ENCODE measurements at regions not wholly inside any gene's neighbourhood (a gene's known extent, or its start where the extent isn't known, plus 50 kb on each side); places are given as distances from the start of the nearest gene placed in this dataset.

- H3F3A ChIP-seq (ENCODE audit: insufficient read depth, low read length): no peaks in the 10 kb centered on the region
These were observed 155.5 kb upstream of the RPS6KA2 start for GRCh38 chr6:166782520-166782919.

GRCh38 chr6:166781331-166781730 lies 154.3 kb upstream of the RPS6KA2 start:
- H2AFZ ChIP-seq (ENCODE audit: low read length): no peak overlapping the region
- no peak overlapping the region for H3K4me3 ChIP-seq (ENCODE audit: low read depth, low read length, poor library complexity, severe bottlenecking)
- H3K4me2 ChIP-seq (ENCODE audit: low read length): no peak overlapping the region
- no peaks in the 10 kb centered on the region for H3K9me3 ChIP-seq (ENCODE audit: low read length)
- no peaks in the 10 kb centered on the region for H3K27me3 ChIP-seq (ENCODE audit: insufficient read depth, low read length)
- H3K4me1 ChIP-seq (ENCODE audit: insufficient read depth, low read length, severe bottlenecking): no peaks in the 10 kb centered on the region
- no peaks in the 10 kb centered on the region for H3F3A ChIP-seq (ENCODE audit: insufficient read depth, low read length)
- H3K9ac ChIP-seq (ENCODE audit: low read length): no peak overlapping the region
- no peak overlapping the region for H3K27ac ChIP-seq (ENCODE audit: low read depth, low read length, poor library complexity, severe bottlenecking)
- no peaks in the 10 kb centered on the region for H3K9me2 ChIP-seq (ENCODE audit: low read depth, low read length)
- no peaks in the 10 kb centered on the region for H3K79me2 ChIP-seq (ENCODE audit: insufficient read depth, low read length)
- H4K20me1 ChIP-seq (ENCODE audit: insufficient read depth, low read length): no peaks in the 10 kb centered on the region
- TF ChIP-seq EZH2 (IDR thresholded peaks at IDR 0.05; ENCODE audit: borderline replicate concordance, low read length) (no peak), CTCF (IDR thresholded peaks at IDR 0.05; ENCODE audit: low read length) (no peak)
- H3K36me3 ChIP-seq (ENCODE audit: insufficient read depth, low read length): no peaks in the 10 kb centered on the region

More at GRCh38 chr6:166782520-166782919, 155.5 kb upstream of the RPS6KA2 start:
- Histone ChIP-seq H2AFZ (ENCODE audit: low read length) (no peak overlapping the region), H3K9me3 (ENCODE audit: low read length) (no peaks in the 10 kb centered on the region), H3K27ac (ENCODE audit: low read depth, low read length, poor library complexity, severe bottlenecking) (no peak overlapping the region), H3K9me2 (ENCODE audit: low read depth, low read length) (no peaks in the 10 kb centered on the region), H3K4me2 (ENCODE audit: low read length) (no peak overlapping the region), H4K20me1 (ENCODE audit: insufficient read depth, low read length) (no peaks in the 10 kb centered on the region), H3K4me3 (ENCODE audit: low read depth, low read length, poor library complexity, severe bottlenecking) (no peak overlapping the region), H3K4me1 (ENCODE audit: insufficient read depth, low read length, severe bottlenecking) (no peaks in the 10 kb centered on the region), H3K36me3 (ENCODE audit: insufficient read depth, low read length) (no peaks in the 10 kb centered on the region), H3K27me3 (ENCODE audit: insufficient read depth, low read length) (no peaks in the 10 kb centered on the region), H3K9ac (ENCODE audit: low read length) (no peak overlapping the region), H3K79me2 (ENCODE audit: insufficient read depth, low read length) (no peaks in the 10 kb centered on the region)
- no peak for TF ChIP-seq CTCF (IDR thresholded peaks at IDR 0.05; ENCODE audit: low read length)
- no peak for TF ChIP-seq EZH2 (IDR thresholded peaks at IDR 0.05; ENCODE audit: borderline replicate concordance, low read length)

- Histone ChIP-seq H2AFZ (ENCODE audit: low read length) (no peak overlapping the region), H3K4me2 (ENCODE audit: low read length) (no peak overlapping the region), H3K27ac (ENCODE audit: low read depth, low read length, poor library complexity, severe bottlenecking) (no peak overlapping the region), H3K9ac (ENCODE audit: low read length) (no peak overlapping the region), H3K9me2 (ENCODE audit: low read depth, low read length) (no peaks in the 10 kb centered on the region), H3K4me1 (ENCODE audit: insufficient read depth, low read length, severe bottlenecking) (no peaks in the 10 kb centered on the region), H3K36me3 (ENCODE audit: insufficient read depth, low read length) (no peaks in the 10 kb centered on the region), H4K20me1 (ENCODE audit: insufficient read depth, low read length) (no peaks in the 10 kb centered on the region), H3K27me3 (ENCODE audit: insufficient read depth, low read length) (no peaks in the 10 kb centered on the region), H3F3A (ENCODE audit: insufficient read depth, low read length) (no peaks in the 10 kb centered on the region), H3K4me3 (ENCODE audit: low read depth, low read length, poor library complexity, severe bottlenecking) (no peak overlapping the region), H3K9me3 (ENCODE audit: low read length) (no peaks in the 10 kb centered on the region), H3K79me2 (ENCODE audit: insufficient read depth, low read length) (no peaks in the 10 kb centered on the region)
- TF ChIP-seq EZH2 (IDR thresholded peaks at IDR 0.05; ENCODE audit: borderline replicate concordance, low read length) (no peak), CTCF (IDR thresholded peaks at IDR 0.05; ENCODE audit: low read length) (no peak)
These were observed 153.1 kb upstream of the RPS6KA2 start for GRCh38 chr6:166779963-166780683.

Measured in OCI-LY1 (cell line).